HG03280 (cell line): ENCODE measurements at regions not wholly inside any gene's neighbourhood (a gene's known extent, or its start where the extent isn't known, plus 50 kb on each side); places are given as distances from the start of the nearest gene placed in this dataset.
A peak's percentile ranks its signal among the peaks of the same experiment; 100 is the strongest.

ENCODE experiments used
- ATAC-seq: cut with Tn5 transposase; IDR thresholded peaks from one replicate; pipeline ENCODE4 v1.9.1; 2021; ENCODE audit warnings: mild to moderate bottlenecking, moderate library complexity; ENCODE audit not compliant: unreplicated experiment

DNA sequence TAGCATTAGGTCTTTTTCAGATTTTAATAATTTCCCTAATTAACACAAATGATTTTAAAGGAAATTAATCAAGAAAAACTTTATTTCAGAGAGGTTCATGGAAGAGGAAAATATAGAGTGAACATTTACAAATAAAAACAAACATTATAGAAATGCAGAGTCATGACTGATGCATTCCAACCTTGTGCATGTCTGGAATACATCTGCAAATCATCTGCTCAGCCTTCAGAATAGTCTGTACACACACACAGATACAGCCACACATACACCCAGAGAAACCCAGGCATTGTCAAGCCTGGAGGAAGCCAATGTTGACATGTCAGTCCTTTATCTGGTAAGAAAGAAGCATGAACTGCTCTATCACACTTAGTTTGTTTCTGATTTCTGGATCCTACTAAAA, 61.3 kb upstream of the NFKB1 start:
- ATAC-seq: no peak

DNA sequence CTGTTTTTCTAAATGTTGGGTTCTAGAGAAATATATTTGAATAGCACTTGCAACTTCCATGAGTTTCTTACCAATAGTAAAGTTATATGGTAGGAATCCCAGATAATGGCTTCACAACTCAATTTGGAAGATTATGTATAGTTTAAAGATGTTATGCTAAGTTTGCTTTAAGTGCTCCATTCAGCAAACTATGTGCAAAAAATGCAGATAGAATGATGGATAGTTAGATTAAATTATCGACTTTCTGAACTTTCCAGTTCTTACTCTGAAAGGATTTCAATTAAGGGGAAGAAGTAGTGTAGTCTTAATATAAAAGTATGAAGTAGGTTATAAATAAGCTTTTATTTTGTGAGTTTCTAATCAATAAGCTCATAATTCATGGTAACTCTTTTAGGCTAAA, 60.7 kb upstream of the NFKB1 start:
- ATAC-seq: no peak

DNA sequence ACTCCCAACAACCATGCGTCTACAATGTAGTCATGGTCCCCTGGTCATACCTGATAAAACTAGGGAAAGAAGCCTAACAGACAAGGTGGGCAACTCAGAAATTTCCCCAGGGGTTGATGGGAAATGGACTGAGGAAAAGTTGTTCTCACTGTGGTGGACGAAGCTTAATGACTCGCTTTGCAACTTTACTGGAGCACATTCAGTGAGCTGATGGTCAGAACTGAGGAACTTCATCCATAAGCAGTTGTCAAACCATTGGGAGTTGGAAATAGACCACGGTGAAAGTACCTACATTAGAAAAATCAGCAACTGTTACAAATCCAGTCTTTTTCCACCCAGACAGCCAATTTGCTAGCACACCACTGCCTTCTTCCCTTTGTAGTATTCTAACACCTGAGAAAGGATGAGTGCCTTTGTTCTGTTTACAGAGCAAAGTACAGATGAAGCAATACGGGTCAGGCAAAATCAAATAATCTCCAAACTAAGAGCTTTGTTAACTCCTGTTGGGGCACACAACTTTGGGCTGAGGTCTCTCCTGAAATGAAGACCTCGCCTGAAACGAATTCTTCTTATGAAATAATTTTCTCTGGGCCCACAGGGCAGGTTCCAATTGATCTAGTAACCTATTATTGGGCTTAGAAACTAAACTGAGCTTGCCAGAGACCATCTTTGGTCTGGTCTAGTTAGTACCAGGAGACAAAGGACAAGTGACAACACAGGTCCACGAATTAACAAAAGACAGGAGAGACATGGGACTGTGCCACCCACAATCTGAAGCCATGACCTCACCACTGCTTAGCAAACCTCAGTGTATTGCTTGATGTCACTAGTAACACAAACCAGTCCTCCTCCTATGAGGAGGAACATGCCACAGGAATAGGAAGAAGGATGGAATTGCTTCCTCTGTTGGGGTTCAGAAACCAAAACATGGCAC, 58.9 kb upstream of the NFKB1 start:
- ATAC-seq: no peak

DNA sequence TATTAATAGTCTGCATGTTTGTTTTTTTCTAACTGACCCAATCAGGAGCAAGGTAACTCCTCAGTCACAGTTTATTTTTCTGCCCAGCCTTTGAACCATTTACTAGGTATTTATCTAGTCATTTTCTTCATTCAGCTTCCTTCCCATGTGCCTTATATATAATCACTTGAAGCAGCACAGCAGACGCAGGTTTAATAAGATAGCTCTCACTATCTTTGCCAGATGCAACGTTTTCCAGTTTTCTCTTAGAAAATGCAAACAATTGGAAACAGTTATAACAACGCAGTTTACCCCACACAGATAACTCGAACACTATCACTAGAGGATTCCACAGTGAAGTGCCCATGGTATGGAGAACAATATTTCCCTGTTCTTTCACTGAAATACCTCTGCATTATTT, 56.4 kb upstream of the NFKB1 start:
- ATAC-seq: no peak

DNA sequence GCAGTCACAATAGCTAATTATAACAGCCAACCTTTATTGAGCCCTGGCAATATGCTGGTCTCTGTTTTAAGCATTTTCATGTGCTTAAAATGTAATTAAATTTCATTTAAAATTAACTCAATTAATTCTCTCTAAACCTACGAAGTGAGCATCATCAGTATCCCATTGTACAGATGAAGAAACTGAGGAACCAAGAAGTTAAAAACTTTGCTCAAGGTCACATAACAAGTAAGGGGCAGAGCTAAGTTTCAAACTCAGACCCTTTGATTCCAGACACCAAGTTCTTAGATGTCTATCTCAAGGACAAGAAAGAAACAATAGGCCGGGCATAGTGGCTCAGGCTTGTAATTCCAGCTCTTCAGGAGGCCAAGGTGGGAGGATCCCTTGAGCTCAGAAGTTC, 55.9 kb upstream of the NFKB1 start:
- ATAC-seq: no peak

DNA sequence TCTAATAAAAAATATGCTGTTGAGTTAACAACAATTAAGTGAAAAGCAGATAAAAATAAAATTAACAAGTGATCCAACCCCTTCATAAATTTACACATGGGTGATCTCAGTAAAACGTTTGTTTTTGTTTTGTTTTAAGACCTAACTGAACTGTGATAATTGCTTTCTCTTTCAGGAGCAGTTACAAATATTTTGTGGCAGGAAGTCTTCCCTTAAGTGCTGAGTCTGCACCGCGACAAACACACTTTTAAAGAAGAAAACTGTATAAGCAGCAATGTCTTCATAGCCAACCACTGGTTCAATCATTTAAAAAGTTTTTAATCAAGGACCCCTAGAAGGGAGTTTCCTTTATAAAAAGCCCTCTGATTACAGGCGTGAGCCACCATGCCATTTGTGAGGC, 53.7 kb upstream of the NFKB1 start:
- no peak for ATAC-seq

DNA sequence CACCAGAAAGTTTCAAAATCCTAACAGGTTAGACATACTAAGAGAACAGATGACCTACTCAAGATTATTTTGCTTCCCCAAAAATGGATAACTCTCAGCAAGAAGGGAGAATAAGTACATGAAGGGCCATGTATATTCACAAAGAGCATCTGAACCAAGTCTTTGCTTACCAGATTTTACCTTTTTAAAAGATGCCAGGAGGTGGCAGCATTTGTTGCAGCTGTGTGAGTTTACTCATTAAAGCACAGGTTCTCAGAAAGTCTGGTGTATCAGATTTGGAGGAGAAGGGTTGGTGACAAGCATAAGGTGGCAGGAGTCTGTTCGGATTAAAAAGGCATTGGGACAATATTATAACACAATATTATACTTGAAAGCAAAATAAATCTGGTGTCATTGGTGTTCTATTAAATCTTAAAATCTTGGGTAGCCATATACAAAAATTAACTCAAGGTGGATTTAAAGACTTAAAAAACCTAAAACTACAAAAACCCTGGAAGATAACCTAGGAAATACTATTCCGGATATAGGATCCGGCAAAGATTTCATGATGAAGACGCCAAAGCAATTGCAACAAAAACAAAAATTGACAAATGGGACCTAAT, 51.3 kb upstream of the NFKB1 start:
- ATAC-seq: peak; percentile 69

DNA sequence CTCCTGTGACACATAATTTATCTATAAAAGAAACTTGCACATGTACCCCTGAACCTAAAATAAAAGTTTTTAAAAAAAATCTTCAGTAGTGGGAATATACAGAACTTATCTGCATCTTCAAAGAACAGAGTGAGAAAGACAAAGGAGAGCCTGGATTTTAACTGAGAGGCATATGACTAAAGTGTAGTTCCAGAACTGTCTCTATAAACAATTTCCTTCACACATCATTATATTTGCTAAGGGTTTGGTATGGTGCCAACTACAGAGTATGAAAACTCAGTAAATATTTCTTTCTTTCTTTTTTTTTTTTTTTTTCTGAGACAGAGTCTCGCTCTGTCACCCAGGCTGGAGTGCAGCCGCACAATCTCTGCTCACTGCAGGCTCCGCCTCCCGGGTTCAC, 49.9 kb upstream of the NFKB1 start:
- ATAC-seq: no peak
